Fibroblast of villous mesenchyme (primary cell): ENCODE measurements at regions not wholly inside any gene's neighbourhood (a gene's known extent, or its start where the extent isn't known, plus 50 kb on each side); places are given as distances from the start of the nearest gene placed in this dataset.

Experiments used
- DNase-seq: peaks from one replicate; pipeline ENCODE4 v3.0.0-alpha.2; 2010; ENCODE audit warnings: low read depth
- H3K4me3 ChIP-seq: 2 replicates; pipeline ENCODE4 v1.5.1; 2011; ENCODE audit warnings: low read depth, mild to moderate bottlenecking, low read length
- TF ChIP-seq, protein P1 (sequence below): IDR thresholded peaks from 2 replicates; pipeline ENCODE4 v1.5.1; 2012; ENCODE audit warnings: low read depth, mild to moderate bottlenecking, low read length; ENCODE audit not compliant: insufficient read depth

DNA sequence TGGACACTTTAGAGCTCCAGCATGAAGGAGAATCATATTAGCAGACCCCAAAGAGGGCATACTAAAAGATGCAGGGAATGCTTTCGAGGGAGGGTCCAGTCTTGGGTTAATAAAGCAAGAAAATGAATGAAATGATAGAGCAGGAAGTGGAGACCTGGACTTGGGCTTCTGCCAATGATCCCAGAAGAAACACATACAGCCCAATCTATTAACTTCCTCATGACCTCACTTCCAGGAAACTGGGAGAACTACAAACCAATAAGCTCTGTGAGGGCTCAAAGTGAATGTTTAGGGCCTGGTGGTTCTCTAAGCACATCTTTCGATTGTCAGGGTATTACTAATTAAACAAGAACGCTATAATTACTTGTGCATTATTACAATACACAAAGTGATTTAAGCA lies 53.6 kb upstream of the SSX2IP start:
- DNase-seq, result no peak
- H3K4me3 ChIP-seq, result no peak overlapping the region
- TF ChIP-seq, protein P1, sequence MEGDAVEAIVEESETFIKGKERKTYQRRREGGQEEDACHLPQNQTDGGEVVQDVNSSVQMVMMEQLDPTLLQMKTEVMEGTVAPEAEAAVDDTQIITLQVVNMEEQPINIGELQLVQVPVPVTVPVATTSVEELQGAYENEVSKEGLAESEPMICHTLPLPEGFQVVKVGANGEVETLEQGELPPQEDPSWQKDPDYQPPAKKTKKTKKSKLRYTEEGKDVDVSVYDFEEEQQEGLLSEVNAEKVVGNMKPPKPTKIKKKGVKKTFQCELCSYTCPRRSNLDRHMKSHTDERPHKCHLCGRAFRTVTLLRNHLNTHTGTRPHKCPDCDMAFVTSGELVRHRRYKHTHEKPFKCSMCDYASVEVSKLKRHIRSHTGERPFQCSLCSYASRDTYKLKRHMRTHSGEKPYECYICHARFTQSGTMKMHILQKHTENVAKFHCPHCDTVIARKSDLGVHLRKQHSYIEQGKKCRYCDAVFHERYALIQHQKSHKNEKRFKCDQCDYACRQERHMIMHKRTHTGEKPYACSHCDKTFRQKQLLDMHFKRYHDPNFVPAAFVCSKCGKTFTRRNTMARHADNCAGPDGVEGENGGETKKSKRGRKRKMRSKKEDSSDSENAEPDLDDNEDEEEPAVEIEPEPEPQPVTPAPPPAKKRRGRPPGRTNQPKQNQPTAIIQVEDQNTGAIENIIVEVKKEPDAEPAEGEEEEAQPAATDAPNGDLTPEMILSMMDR, result no peak

DNA sequence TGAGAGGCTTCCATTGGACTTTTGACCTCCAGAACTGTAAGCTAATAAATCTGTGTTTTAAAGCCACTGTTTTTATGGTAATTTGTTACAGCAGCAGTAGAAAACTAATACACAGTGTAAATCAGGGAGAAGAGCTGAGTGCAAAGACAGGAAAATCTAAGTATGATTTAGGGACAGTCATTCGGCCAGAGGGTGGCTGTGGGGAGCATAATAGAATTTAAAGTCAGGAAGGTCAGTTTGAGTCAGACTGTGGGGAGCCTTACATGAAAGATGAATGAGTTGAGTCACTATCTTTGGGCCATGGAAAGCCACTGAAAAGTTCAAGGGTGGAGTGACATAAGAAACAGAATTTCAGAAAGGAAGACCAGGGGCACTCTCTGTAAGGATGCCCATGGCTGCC lies 52.4 kb upstream of the SSX2IP start:
- no peak for DNase-seq

DNA sequence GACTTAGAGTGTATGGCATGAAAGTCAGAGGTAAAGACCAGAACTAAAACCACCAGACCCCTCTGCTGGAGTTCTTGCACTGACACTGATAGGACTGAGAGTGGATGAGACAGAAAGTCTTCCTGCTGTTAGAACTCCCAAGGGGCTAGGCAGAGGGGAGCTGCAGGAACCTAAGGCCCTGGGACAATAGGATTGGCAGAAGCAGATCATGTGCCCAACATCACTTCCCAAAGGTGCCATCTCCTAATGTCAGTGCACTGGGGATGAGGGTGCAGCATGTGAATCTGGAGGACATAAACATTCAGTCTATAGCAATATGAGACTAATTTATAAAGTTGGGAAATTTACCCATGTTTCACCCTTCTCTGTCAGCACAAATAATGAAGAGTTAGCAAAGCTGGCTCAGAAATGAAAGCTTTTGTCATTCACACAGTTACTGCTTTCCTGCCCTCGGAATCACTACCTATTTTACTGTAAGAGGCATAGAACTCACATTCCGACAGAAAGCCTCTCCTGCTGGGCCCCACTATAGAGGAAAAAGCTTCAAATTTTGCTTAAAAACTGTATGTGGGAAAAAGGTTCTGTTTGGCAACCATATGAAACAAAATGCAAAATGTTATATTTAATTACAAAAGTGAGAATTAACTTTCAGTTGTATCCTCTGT lies 49.9 kb upstream of the SSX2IP start:
- no peak overlapping the region for H3K4me3 ChIP-seq
- TF ChIP-seq, protein P1, result no peak
- no peak for DNase-seq

More for the DNA sequence above, 52.4 kb upstream of the SSX2IP start:
- TF ChIP-seq, protein P1, result no peak
- H3K4me3 ChIP-seq, result no peak overlapping the region
